ENCODE measurements at regions not wholly inside any gene's neighbourhood (a gene's known extent, or its start where the extent isn't known, plus 50 kb on each side); places are given as distances from the start of the nearest gene placed in this dataset.

GRCh38 chr2:156845806-156846558 lies 409.8 kb downstream of the GPD2 start:
- DNase-seq (ENCODE audit: low read depth), result peak; percentile 5

GRCh38 chr2:156852210-156852609 lies 405.3 kb upstream of the GALNT5 start:
- no peak for DNase-seq (ENCODE audit: low read depth)

- DNase-seq (ENCODE audit: low read depth), result no peak
Measured at GRCh38 chr2:156852681-156853080, 404.8 kb upstream of the GALNT5 start.

GRCh38 chr2:156864325-156864724 lies 393.2 kb upstream of the GALNT5 start:
- DNase-seq (ENCODE audit: low read depth), result peak; percentile 0

GRCh38 chr2:156864753-156865152 lies 392.8 kb upstream of the GALNT5 start:
- DNase-seq (ENCODE audit: low read depth), result no peak

- DNase-seq (ENCODE audit: low read depth), result no peak
Measured at GRCh38 chr2:156867201-156867600, 390.3 kb upstream of the GALNT5 start.

- DNase-seq (ENCODE audit: low read depth), result no peak
Measured at GRCh38 chr2:156874707-156875106, 382.8 kb upstream of the GALNT5 start.

- DNase-seq (ENCODE audit: low read depth), result peak; percentile 75
Measured at GRCh38 chr2:156883804-156884203, 373.7 kb upstream of the GALNT5 start.

GRCh38 chr2:156884216-156884615 lies 373.3 kb upstream of the GALNT5 start:
- DNase-seq (ENCODE audit: low read depth), result no peak

GRCh38 chr2:156890529-156891148 lies 366.9 kb upstream of the GALNT5 start:
- DNase-seq (ENCODE audit: low read depth), result no peak

- DNase-seq (ENCODE audit: low read depth), result no peak
Measured at GRCh38 chr2:156891609-156892008, 365.9 kb upstream of the GALNT5 start.

- DNase-seq (ENCODE audit: low read depth), result peak; percentile 58
Measured at GRCh38 chr2:156892467-156893281, 364.8 kb upstream of the GALNT5 start.

- DNase-seq (ENCODE audit: low read depth), result peak; percentile 17
Measured at GRCh38 chr2:156896294-156896693, 361.2 kb upstream of the GALNT5 start.

GRCh38 chr2:156897548-156897947 lies 360.0 kb upstream of the GALNT5 start:
- no peak for DNase-seq (ENCODE audit: low read depth)

- no peak for DNase-seq (ENCODE audit: low read depth)
Measured at GRCh38 chr2:156901373-156902031, 356.0 kb upstream of the GALNT5 start.

- peak; percentile 35 for DNase-seq (ENCODE audit: low read depth)
Measured at GRCh38 chr2:156903335-156903734, 354.2 kb upstream of the GALNT5 start.

- no peak for DNase-seq (ENCODE audit: low read depth)
Measured at GRCh38 chr2:156907806-156908205, 349.7 kb upstream of the GALNT5 start.

- peak; percentile 84 for DNase-seq (ENCODE audit: low read depth)
Measured at GRCh38 chr2:156908825-156909224, 348.7 kb upstream of the GALNT5 start.

GRCh38 chr2:156909983-156910382 lies 347.5 kb upstream of the GALNT5 start:
- no peak for DNase-seq (ENCODE audit: low read depth)

- no peak for DNase-seq (ENCODE audit: low read depth)
Measured at GRCh38 chr2:156915332-156915731, 342.2 kb upstream of the GALNT5 start.

- no peak for DNase-seq (ENCODE audit: low read depth)
Measured at GRCh38 chr2:156918410-156918809, 339.1 kb upstream of the GALNT5 start.

- DNase-seq (ENCODE audit: low read depth), result no peak
Measured at GRCh38 chr2:156930423-156930822, 327.1 kb upstream of the GALNT5 start.

All from amniotic epithelial cell (primary cell).